ENCODE measurements at regions not wholly inside any gene's neighbourhood (a gene's known extent, or its start where the extent isn't known, plus 50 kb on each side); places are given as distances from the start of the nearest gene placed in this dataset.

DNA sequence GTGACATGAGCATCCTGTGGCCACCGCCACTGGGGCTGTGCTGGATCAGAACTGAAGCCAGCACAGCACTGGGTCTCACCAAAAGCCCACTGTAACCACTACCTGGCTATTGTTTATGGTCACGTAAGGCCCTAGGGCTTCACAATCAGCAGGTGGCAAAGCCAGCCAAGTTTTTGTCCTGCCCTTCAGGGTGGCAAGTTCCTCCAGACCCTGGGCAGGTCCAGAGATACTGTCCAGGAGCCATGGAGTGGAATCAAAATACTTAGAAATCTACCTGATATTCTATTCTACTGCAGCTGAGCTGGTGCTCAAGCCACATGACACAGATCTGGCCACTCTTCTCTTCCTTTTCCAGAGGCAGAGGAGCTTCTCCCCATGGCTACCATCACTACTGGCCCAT, 121.2 kb upstream of the CXXC4 start:
- Mint-ChIP-seq H3K9me3 (no peaks in the 10 kb centered on the region), H3K27ac (no peak overlapping the region), H3K4me3 (no peak overlapping the region), H3K36me3 (no peaks in the 10 kb centered on the region), H3K27me3 (no peaks in the 10 kb centered on the region), H3K4me1 (ENCODE audit: unreplicated experiment) (no peaks in the 10 kb centered on the region)
- TF ChIP-seq, protein P1, sequence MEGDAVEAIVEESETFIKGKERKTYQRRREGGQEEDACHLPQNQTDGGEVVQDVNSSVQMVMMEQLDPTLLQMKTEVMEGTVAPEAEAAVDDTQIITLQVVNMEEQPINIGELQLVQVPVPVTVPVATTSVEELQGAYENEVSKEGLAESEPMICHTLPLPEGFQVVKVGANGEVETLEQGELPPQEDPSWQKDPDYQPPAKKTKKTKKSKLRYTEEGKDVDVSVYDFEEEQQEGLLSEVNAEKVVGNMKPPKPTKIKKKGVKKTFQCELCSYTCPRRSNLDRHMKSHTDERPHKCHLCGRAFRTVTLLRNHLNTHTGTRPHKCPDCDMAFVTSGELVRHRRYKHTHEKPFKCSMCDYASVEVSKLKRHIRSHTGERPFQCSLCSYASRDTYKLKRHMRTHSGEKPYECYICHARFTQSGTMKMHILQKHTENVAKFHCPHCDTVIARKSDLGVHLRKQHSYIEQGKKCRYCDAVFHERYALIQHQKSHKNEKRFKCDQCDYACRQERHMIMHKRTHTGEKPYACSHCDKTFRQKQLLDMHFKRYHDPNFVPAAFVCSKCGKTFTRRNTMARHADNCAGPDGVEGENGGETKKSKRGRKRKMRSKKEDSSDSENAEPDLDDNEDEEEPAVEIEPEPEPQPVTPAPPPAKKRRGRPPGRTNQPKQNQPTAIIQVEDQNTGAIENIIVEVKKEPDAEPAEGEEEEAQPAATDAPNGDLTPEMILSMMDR (conservative IDR thresholded peaks at IDR 0.05): no peak
- no peak for DNase-seq (ENCODE audit: extremely low spot score, unreplicated experiment)

DNA sequence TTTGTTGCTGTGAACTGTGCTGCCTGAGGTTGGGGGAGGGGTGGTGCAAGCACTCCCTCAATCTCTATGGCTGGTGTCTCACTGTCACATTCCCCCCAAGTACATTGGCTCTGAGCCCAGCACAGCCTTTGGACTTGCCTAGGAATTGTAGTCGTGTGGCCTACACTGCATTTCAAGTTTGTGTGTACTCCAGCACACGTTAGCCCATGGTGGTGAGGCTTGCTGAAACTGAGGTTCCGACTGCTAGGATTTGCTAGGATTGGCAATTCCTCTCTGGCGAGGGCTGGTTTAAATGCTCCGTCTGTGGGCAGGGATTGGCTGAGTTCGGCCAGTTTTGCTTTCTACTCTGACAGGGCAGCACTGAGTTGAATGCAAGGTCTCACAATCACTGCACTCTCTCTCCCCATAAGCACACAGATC, 121.7 kb upstream of the CXXC4 start:
- no peaks in the 10 kb centered on the region for H3K36me3 Mint-ChIP-seq
- H3K9me3 Mint-ChIP-seq: no peaks in the 10 kb centered on the region
- no peaks in the 10 kb centered on the region for H3K4me1 Mint-ChIP-seq (ENCODE audit: unreplicated experiment)
- no peak overlapping the region for H3K4me3 Mint-ChIP-seq
- TF ChIP-seq, protein P1 (conservative IDR thresholded peaks at IDR 0.05): no peak
- no peak for DNase-seq (ENCODE audit: extremely low spot score, unreplicated experiment)
- H3K27me3 Mint-ChIP-seq: no peaks in the 10 kb centered on the region
- no peak overlapping the region for H3K27ac Mint-ChIP-seq

DNA sequence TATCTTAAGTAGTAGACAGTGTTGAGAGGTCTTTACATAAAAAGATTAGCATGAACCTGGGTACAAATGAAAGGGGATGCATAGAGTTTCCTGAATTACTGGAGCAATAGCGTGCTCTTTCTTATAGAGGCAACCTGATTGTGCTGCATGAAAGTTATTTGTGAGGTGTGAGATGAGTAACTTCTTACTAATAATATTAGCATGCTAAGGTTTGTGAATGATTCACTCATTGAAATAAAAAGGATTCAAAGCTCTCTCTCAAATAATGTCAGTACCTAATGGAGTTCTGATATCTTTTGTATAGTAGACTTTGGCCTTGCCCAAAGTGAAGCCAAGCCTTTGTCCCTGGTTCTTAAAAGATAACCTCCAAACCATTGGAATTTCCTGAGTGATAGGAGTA, 131.0 kb upstream of the CXXC4 start:
- TF ChIP-seq, protein P1 (conservative IDR thresholded peaks at IDR 0.05): no peak

DNA sequence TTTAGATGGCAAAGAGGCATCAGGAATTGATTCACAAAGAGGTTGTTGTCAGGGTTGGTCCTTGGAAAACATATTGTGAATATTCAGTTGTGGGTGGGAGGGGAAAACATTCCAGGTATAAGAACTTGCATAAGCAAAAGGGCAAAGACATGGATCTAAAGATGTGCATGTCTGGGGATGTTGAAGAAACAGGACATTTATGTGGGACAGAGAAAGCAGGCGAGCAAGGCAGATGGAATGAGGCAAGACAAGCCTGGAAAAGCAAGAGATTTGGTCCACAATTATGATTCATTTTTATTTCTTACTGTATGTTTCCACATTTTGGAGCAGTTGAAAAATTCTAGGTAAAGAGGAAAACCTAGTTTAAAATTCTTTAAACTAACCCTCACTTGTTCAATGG, 134.9 kb upstream of the CXXC4 start:
- Mint-ChIP-seq H3K9me3 (no peaks in the 10 kb centered on the region), H3K36me3 (no peaks in the 10 kb centered on the region), H3K4me1 (ENCODE audit: unreplicated experiment) (no peaks in the 10 kb centered on the region), H3K4me3 (no peak overlapping the region), H3K27me3 (no peaks in the 10 kb centered on the region), H3K27ac (no peak overlapping the region)
- DNase-seq (ENCODE audit: extremely low spot score, unreplicated experiment): no peak
- TF ChIP-seq, protein P1 (conservative IDR thresholded peaks at IDR 0.05): no peak

More for the DNA sequence above, 131.0 kb upstream of the CXXC4 start:
- no peaks in the 10 kb centered on the region for H3K4me1 Mint-ChIP-seq (ENCODE audit: unreplicated experiment)
- H3K36me3 Mint-ChIP-seq: no peaks in the 10 kb centered on the region
- DNase-seq (ENCODE audit: extremely low spot score, unreplicated experiment): no peak
- H3K4me3 Mint-ChIP-seq: no peak overlapping the region
- no peak overlapping the region for H3K27ac Mint-ChIP-seq
- H3K27me3 Mint-ChIP-seq: no peaks in the 10 kb centered on the region
- no peaks in the 10 kb centered on the region for H3K9me3 Mint-ChIP-seq

DNA sequence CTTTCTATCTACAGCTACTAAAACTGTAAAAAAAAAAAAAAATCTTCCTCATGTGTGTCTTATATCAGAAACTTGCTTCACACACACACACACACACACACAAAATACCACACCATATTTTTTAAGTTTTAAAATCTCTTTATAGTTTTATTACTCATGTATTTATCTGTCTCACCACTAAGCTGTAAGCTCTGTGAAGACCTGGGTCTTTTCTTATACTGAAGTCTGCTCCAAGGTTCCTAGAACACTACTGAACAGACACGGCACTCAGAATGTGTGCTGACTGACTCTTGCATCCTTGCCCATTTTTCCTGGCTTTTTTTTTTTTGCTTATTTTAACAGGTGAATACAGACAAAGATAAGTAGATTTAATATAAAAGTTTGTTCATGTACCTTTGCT, 135.6 kb upstream of the CXXC4 start:
- no peak overlapping the region for H3K4me3 Mint-ChIP-seq
- H3K4me1 Mint-ChIP-seq (ENCODE audit: unreplicated experiment): no peaks in the 10 kb centered on the region
- DNase-seq (ENCODE audit: extremely low spot score, unreplicated experiment): no peak
- H3K36me3 Mint-ChIP-seq: no peaks in the 10 kb centered on the region
- no peaks in the 10 kb centered on the region for H3K9me3 Mint-ChIP-seq
- H3K27me3 Mint-ChIP-seq: no peaks in the 10 kb centered on the region
- H3K27ac Mint-ChIP-seq: no peak overlapping the region
- TF ChIP-seq, protein P1 (conservative IDR thresholded peaks at IDR 0.05): no peak

DNA sequence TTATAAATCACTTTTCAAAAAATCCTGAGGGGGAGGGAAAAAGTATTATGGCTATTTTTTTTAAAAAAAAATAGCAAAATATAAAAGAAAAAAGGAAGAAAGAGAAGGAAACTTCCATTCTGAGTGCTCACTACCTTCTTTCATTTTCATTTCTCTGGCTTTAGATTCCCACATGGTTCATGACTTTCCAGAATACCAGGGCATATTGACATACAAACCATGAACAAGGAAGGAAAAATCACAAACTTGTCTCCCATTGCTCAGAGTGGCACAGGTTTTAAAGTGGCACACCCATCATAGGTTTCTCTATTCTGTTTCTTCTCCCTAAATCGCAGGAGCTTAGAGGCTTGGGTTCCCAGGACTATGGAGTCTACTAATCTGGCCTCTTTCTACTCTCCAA, 136.3 kb upstream of the CXXC4 start:
- no peak for DNase-seq (ENCODE audit: extremely low spot score, unreplicated experiment)
- no peaks in the 10 kb centered on the region for H3K36me3 Mint-ChIP-seq
- no peak overlapping the region for H3K27ac Mint-ChIP-seq
- no peaks in the 10 kb centered on the region for H3K9me3 Mint-ChIP-seq
- no peak overlapping the region for H3K4me3 Mint-ChIP-seq
- no peaks in the 10 kb centered on the region for H3K4me1 Mint-ChIP-seq (ENCODE audit: unreplicated experiment)
- TF ChIP-seq, protein P1 (conservative IDR thresholded peaks at IDR 0.05): no peak
- H3K27me3 Mint-ChIP-seq: no peaks in the 10 kb centered on the region
